ENCODE measurements at regions not wholly inside any gene's neighbourhood (a gene's known extent, or its start where the extent isn't known, plus 50 kb on each side); places are given as distances from the start of the nearest gene placed in this dataset.
"Not testable (repeated sequence)": the region's sequence is repeated elsewhere in the genome, so short reads cannot be mapped to it uniquely, and the experiment has no call there.

GRCh38 chr5:99418640-99419039 is 489.8 kb upstream of the CHD1 start:
- not testable (repeated sequence) for TF ChIP-seq TEAD4 (IDR thresholded peaks at IDR 0.05; ENCODE audit: borderline replicate concordance, insufficient read depth); CTCF (IDR thresholded peaks at IDR 0.05); ZBTB33 (IDR thresholded peaks at IDR 0.05; ENCODE audit: borderline replicate concordance, low read depth); POLR2AphosphoS5 (IDR thresholded peaks at IDR 0.05; ENCODE audit: low read depth, low read length); MXI1 (IDR thresholded peaks at IDR 0.05; ENCODE audit: low read depth, low read length); USF2 (IDR thresholded peaks at IDR 0.05; ENCODE audit: borderline replicate concordance, low read depth, low read length); FOXJ3 (CRISPR knock-in tag; IDR thresholded peaks at IDR 0.05); JUND (IDR thresholded peaks at IDR 0.05); RCOR1 (IDR thresholded peaks at IDR 0.05; ENCODE audit: low read length); EP300 (IDR thresholded peaks at IDR 0.05; ENCODE audit: borderline replicate concordance in 1 of 2, low read depth in 1 of 2, low read length in 1 of 2); NRF1 (IDR thresholded peaks at IDR 0.05; ENCODE audit: low read depth, low read length)

Measured in SK-N-SH (cell line).